GM21381 (cell line): ENCODE measurements at regions not wholly inside any gene's neighbourhood (a gene's known extent, or its start where the extent isn't known, plus 50 kb on each side); places are given as distances from the start of the nearest gene placed in this dataset.

Source experiments
- ATAC-seq: cut with Tn5 transposase; IDR thresholded peaks from one replicate; pipeline ENCODE4 v1.9.1; 2021; ENCODE audit warnings: mild to moderate bottlenecking, moderate library complexity; ENCODE audit not compliant: unreplicated experiment

DNA sequence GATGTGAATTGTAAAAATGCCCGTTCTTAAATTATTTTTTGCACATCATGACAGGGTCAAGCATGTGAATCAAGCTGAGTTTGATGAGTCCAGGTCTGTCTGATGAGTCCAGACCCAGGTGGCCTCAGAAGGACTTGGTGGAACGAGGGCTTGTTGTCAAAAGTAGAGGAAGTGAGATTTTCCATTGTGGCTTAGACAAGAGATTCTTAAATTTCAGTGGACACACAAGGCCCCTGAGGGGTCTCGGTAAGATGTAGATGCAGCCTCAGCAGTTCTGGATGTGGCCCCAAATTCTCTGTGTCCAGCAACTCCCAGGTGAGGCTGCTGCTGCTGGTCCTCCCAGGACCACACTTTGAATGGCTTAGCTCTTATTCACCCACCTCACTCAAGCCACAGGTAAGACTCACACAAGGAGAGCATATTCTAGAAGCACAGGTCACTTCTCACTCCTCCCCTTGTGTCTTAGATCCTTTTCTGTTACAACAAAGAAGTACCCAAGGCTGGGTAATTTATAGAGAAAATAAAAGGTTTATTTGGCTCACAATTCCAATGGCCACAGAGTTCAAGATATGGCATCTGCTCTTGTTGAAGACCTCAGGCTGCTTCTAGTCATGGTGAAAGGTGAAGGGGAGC is 98.8 kb downstream of the GGTLC2 start:
- ATAC-seq, result no peak

DNA sequence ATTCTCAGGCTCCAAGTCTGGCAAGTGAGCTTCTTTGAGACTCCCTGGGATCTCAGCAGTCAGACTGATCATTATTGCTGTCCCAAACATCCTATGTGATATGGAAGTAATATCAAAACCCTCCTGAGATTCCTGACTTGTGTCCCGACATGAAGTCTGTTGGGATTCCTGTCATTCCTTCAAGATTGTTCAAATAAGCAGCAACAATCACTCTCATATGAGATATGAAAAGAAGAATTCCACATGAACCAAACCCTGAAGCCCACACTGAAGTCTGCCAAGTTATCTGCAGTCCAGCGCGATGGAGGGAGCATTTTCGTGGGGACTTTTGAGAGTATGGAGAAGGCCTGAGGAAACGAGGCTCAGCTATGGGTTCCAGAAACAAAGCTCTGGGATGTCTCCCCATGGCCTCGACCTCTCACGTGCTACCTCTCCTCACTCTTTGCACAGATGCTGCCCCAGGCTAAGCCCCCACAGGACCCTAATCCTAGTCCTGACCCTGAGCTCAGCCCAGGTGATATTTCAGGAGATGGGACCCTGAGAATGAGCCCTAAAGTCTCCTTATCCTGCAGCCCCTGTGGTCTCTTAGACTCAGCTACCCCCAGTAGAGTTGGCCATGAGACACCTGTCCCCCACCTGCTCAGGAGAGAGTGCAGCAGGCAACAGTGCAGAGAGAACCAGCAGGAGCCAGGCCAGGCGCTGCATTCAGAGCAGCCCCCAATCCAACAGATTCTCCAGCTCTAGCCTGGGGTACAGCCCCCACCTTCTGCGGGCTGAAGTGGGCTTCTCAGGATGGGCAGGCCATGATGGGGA is 100.2 kb downstream of the GGTLC2 start:
- ATAC-seq, result no peak

DNA sequence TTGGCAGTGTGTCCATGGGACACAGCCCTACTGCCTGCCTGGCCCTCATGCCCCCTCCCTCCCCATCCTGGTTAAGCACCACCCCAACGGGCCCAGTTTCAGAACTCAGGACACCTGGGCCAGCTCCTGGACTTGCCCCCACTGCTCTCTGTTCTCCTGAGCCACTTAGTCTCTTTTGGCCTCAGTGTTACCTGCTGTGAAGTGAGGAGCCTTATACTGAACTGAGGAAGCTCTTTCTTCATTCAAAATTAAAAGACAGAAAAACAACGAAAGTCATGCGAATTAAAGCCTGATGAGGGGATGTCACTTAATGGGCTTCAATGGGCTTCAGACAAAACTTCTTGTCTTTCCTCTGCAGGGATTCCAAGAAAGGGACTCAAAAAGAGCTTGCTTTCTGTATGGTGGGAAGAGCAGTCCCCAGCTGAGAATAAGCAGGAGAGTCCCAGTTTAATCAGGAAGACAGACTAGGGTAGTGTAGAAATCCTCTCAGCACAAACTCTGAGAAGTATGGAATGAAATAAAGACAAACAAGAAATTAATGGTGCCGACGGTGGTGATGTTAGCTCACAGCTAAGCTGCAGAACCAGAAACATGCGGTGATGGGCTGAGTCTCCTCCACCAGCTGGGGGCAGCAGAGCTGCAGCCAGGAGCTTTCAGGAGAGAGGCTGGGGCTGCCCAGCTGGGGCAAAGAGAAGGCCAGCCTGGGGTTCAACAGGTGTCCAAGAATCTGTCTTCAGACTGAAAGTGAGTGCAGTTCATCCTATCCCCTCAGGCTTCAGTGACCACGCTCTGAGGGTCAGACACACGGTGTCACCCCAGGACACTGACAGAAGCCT is 101.0 kb downstream of the GGTLC2 start:
- ATAC-seq, result no peak

DNA sequence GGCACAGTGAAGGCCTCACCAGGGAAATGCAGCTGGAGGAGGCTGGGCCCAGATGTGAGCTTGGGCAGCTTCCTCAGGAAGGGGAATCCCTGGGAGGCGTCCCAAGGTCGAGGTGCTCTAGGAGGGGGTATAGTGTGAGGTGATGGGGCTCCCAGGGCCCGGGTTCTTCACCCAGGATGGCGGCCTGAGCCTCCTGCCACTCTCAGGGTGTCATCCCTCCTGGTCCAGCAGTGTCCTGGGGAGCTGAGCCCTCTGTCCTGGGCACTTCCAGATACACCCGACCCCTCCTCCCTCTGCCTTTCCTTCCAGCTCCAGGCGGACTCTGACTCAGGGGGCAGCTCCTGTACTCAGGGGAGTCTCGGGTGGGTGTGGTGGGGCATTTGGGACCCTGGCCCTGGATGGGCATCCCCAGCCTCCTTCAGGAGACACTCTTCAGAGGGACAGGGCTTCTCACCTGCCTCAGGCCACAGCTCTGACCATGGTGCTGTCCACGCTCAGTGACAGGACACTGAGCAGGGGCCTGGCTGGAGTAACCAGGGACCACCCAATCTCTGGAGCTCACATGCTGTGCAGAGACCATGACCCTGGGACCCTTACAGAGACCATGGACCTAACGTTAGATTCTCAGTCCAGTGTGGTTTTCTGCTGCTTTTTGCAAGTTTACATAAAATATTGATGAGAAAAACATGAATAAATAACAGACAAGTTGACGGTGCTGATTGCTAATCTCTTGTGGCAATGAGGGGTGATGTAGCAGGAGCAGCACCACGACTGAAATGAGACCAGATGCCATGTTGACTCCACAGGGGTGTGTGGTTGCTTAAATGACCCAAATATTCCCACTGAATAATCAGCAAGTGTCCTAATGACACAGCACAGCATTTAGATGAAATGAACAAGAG is 101.9 kb downstream of the GGTLC2 start:
- no peak for ATAC-seq

DNA sequence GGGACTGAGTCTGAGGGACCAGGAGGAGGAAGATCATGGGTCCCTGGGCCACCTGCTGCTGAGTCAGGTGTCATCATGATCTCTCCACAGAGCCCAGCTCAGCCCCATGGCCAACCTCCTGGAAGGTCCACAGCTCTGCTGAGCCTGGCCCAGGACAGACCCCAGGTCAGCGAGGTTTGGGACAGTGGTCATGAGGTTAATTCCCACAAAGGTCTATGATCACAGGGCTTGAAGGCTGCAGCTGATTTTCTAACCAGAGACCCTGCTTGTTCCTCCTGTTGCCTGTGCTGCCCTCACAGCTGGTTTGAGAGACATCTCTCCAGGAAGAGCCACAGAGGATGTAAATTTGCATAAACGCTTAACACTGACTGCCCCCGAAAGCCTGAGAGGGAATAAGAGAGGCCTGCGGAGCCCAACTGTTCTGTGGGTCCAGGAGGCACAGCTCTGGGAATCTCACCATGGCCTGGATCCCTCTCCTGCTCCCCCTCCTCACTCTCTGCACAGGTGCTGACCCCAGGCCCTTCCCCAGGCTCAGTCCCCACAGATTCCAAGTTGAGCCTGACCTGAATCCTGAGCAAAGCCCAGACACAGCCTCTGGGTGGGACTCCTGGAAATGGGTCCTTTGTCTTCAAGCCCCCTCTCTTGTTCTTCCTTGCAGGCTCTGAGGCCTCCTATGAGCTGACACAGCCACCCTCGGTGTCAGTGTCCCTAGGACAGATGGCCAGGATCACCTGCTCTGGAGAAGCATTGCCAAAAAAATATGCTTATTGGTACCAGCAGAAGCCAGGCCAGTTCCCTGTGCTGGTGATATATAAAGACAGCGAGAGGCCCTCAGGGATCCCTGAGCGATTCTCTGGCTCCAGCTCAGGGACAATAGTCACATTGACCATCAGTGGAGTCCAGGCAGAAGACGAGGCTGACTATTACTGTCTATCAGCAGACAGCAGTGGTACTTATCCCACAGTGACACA is 102.8 kb downstream of the GGTLC2 start:
- ATAC-seq, result no peak

DNA sequence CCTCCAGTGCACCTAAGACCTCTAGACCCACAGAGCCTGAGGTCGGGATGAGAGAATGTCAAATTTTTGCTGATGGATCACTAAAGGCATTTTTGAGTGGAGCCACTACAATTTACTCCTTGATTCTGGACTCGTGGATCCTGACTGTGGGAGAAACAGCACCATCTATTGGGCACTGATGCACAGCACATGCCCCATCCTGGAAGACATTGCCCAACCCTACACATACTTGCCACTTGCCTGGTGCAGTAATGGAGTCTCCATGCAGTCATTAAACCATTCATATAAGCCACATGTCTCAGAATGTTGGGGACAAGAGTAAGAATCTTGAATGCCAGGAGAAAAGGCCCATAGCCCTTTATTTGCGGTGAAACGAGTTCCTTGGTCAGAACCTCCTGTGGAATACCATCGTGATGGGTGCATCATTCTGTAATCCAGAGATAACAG is 103.9 kb downstream of the GGTLC2 start:
- ATAC-seq, result no peak

DNA sequence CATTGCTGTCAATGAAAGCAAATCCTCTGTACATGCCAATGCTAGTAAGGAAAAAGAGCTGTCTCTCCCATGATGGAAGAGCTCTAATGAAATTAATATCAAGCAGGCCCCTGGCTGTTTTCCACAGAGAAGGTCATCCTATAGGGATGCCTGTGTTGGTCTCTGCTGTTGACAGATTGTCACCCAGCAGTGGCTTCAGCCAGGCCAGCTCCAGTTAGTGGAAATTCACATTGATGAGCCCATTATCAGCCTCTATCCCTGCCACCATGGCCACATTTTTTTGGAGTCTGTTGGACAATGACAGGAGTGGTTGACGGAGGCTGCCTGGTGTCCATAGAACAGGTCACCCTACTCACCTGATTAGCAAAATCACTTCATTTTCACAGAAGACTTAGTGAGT is 104.3 kb downstream of the GGTLC2 start:
- no peak for ATAC-seq

DNA sequence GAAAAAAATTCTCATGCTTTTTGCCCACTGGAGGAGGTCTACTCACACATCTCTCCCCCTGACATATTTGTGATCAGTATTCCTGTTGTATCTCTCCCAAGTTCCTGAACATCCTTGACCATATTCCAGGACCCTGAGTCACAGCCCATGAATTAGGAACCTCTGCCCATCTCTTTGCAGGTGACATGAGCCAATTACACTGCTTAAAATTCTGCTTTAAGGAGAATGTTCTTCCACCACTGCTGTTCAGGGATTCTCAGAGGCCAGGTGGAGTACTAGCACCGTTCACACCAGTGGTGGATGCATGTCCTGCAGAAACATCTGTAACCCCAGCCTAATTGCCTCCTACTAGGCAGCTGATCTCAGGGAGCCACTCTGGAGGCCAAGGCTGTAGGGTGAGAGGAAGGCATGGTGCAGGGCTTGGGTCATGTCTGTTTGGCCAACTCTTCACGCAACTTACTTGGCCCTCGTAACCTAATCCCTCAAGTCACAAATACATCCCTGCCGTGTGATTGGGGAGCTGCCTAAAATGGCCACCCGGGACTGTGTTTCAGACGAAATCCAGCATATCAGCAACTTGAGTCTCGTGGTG is 104.8 kb downstream of the GGTLC2 start:
- no peak for ATAC-seq

DNA sequence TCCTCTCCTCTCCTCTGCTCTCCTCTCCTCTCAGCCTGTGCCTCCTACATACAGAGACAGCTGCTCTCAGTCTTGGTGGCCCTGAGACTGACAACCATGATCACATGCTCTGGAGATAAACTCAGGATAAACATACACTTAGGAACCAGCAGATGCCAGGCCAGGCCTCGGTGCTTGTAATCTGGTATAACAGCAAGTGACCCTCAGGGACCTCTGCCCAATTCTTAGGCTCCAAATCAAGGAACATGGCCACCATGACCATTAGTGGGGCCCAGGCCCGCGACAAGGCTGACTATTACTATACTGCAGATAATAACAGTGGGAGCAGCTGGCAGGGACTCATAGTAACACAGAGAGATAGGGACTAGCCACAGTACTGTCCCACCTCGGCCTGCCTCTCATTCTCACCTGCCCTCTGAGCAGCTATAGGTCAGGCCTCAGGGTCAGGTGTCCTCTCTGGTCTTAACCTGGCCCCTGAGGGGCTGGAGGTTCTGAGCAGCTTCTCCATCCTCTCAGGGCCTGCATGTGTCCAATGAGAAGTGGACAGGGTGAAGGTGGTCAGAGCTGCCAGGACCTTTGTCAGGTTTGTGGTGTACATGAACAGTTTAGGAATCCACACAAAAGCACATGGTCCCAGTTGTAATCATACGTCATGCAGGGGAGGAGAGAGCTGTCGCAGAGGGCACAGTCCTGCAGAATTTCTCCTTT is 106.1 kb downstream of the GGTLC2 start:
- no peak for ATAC-seq

DNA sequence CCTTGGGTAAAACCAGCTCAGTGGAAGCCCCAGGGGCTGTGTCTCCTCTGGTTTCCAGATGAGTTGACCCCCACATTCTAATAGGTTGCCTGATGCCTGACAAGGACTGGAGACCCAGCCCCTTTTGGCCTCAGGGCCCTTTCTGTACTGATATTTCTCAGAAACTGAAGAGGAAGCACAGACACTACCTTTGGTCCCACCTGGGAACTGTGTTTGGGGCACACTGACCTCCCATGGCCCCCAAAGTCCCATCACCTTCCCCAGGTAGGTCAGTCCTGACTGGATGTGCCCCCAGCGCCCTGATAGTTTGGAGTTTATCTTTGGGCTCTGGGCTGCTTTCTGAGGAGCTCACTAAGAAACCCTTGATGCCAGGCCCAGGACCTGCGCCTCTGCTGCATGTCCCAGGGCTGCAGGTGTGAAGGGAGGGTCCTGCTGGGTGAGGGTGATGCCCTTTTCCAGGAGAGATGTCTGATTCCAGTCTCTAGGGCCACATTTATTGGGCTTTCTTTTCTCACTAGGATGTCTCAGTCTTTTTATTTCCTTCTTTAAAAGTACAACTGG is 106.7 kb downstream of the GGTLC2 start:
- no peak for ATAC-seq

DNA sequence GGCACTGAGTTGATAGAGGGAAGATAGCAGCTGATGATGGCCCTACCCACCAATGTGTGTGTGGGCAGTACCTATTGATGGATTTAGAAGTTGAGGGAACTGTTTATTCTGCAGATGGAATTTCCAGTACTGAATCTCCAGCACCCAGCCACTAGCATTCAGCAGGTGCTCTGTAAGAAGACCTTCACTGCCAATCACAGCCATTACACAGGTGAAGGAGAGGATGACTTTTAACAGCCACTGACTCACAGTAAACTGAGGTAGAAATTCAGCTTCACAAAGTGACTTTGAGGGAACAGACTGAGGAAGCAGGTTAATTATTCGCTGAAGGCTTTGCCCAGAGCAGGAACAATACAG is 107.8 kb downstream of the GGTLC2 start:
- no peak for ATAC-seq

DNA sequence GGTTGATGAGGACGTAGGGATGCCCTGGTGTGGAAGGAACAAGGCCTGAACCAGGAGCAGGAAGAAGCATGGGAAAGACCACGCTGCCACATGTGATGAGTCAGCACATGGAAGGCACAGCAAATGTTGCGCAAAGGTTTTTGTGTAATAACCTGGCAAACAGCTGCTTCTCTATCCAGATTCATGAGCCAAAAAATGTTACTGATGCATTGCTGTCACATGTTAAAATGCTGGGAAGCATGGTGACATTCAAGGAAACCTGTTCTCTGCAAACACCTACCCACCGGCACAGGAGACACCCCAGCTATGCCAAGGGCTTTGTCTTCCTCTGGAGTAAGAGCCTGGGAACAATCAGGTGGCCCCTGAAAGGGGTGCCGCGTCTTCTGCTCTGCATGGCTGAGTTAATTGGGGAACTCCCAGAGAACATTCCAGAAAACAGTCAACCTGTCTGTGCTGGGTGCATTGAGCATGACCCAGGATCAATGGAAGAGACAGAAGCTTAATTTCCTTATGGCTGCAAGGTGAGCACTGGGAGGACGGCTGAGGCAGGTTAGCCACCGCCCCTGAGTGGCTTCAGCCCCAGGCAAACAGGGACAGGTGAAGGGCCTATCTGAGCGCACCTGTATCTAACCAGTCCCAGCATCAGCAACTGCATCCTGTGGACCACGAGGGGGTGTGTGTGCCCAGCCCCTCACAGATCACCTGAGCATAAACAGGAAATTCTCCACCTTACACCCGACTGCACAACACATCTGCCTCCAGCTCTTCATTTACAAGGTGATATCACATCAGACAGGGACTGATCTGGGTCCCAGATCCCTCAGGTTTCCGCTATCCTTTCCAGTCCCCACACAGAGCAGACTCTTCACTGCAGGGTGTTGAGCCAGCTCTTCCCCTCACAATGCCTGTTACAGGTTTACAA is 108.4 kb downstream of the GGTLC2 start:
- no peak for ATAC-seq

DNA sequence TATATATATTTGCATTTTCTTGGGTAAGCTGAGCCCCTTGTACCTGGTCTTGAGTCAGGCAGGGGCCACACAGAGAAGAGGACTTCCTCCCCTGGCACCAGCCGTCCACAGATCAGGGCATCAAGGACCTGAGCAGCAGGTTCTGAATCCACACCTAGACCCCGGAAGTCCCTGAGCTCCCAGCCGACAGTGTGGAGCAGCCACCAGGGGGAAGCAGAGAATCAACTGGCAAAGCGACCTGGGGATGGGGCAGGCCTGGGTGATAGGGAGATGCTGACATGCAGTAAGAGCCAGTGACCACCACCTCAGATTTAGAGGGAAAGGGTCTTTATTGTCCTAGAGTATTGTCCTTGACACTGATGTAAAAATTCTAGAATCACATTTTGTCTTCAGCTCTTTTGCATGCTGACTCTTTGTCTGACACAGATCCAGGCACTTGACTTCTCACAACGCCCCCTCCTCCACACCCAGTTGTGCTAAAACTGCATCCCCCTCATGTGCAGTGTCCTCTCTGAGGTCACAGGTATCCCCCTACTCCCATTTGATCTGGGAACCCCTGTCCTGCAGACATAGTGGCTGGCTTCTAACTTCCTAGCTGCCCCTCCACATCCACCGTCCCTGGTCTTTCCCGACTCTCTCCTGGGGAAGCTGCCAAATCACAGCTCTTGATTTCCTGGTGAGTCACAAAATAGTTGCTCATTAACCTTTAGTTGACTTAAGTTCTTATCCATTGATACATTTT is 109.3 kb downstream of the GGTLC2 start:
- no peak for ATAC-seq

DNA sequence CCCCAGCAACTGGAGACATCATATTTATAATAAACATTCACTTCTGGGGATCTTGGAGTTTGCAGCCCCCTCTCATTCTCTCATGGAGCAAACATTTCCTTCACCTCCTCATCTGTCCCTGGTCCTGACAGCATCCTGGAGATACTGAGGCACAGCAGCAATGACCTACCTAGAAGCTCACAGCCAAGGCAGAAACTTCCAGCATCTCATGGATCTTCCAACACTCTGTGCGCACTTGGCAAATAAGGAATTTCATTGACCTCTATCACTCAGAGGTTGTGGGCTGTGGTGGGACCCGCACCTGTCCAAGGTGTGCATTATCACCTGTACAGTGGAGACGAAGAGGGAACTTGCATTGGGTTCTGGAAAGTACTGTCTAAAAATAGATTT is 109.8 kb downstream of the GGTLC2 start:
- no peak for ATAC-seq

DNA sequence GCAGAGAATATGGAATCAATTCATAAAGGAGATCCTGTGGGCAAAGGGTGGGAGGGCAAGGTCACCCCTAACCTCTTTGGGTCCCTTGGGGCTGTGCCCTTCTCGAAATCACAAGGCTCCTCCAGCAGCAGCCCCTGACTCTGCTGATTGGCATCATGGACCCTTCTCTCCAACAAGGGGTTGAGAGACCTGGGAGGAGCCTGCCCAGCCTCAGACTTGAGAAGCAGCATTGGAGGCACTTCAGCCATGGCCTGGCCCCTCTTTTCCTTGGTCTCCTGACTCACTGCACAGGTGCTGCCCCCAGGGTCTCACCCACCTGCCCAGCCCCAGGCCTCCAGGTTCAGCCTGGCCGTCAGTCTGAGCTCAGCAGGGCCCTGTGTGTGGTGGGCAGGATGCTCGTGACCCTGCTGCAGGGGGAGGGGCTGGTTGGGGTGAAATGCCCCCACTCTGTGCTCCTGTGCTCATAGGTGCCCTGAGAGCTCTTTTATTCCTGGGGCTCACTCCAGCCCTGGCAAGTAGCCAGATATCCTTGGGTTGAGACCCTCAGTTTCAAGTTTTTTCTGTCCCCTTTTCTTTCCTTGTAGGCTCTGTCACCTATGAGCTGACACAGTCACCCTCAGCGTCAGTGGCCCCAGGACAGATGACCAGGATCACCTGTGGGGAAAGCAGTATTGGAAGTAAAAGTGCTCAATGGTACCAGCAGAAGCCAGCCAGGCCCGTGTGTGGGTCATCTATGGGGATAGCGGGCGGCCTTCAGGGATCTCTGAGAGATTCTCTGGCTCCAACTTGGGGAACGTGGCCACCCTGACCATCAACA is 110.8 kb downstream of the GGTLC2 start:
- no peak for ATAC-seq

DNA sequence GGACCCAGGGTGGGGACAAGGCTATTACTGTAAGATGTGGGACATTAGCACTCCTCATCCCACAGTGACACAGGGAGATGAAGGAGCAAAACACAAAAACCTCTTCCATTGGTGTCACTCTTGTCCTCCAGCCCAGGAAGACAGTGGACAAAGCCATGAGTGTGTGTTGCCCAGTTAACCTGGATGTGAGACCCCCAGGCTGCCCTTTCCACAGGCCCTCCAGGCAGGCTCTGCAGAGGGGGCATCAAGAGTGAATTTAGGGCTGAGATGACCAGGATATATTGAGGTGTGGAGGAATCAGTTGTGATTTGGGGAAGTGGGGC is 111.3 kb downstream of the GGTLC2 start:
- ATAC-seq, result no peak
